ENCODE measurements at regions not wholly inside any gene's neighbourhood (a gene's known extent, or its start where the extent isn't known, plus 50 kb on each side); places are given as distances from the start of the nearest gene placed in this dataset.

- Mint-ChIP-seq H3K27ac (no peak overlapping the region), H3K27me3 (ENCODE audit: low read depth in 3 of 3) (peaks cover 0 to 1% (median 0%) of the 10 kb centered on the region in 3 donors), H3K36me3 (no peaks in the 10 kb centered on the region), H3K9me3 (peaks cover 0 to 3% (median 0%) of the 10 kb centered on the region in 7 donors), H3K4me3 (no peak overlapping the region), H3K4me1 (no peaks in the 10 kb centered on the region)
- Histone ChIP-seq H3K9me3 (replicated peaks in 1 of 2; ENCODE audit: control insufficient read depth in 1 of 2, insufficient read depth in 1 of 2, low read length in 2 of 2) (no peaks in the 10 kb centered on the region), H3K4me2 (replicated peaks; ENCODE audit: extremely low read depth, low read length, poor library complexity, severe bottlenecking) (no peak overlapping the region), H3K4me1 (ENCODE audit: control insufficient read depth in 1 of 2, insufficient read depth in 2 of 2, low read length in 2 of 2) (no peaks in the 10 kb centered on the region), H3K27ac (ENCODE audit: low read depth in 1 of 2, low read length in 2 of 2) (no peak overlapping the region), H3K36me3 (replicated peaks in 1 of 2; ENCODE audit: control insufficient read depth in 1 of 2, insufficient read depth in 2 of 2, low read length in 2 of 2) (no peaks in the 10 kb centered on the region), H3K27me3 (ENCODE audit: control insufficient read depth in 2 of 2, insufficient read depth in 2 of 2, low read length in 2 of 2) (no peaks in the 10 kb centered on the region), H3K79me2 (ENCODE audit: insufficient read depth, low read length) (no peaks in the 10 kb centered on the region), H4K20me1 (ENCODE audit: insufficient read depth, low read length) (no peaks in the 10 kb centered on the region), H3K4me3 (replicated peaks in 1 of 3; ENCODE audit: low read depth in 2 of 3, low read length in 3 of 3) (no peak overlapping the region), H3K9ac (ENCODE audit: insufficient read depth, low read length, poor library complexity, severe bottlenecking) (no peak overlapping the region), H2AFZ (ENCODE audit: insufficient read depth, low read depth, low read length, poor library complexity, severe bottlenecking) (no peak overlapping the region)
- TF ChIP-seq CTCF (IDR thresholded peaks at IDR 0.05), result no peak
- no CpG with 5 or more reads among the region's 4 CpGs for WGBS (ENCODE audit: insufficient coverage)
- no peak for DNase-seq
- intact Hi-C loops (cut with micrococcal nuclease), result no loop called here
Measured at GRCh38 chr2:167386694-167387093, 498.4 kb downstream of the XIRP2 start.

GRCh38 chr2:167383610-167384194 is 495.4 kb downstream of the XIRP2 start:
- H3K36me3 Mint-ChIP-seq, result no peaks in the 10 kb centered on the region
- H3K4me3 Mint-ChIP-seq, result no peak overlapping the region
- Histone ChIP-seq H3K9me3 (replicated peaks in 1 of 2; ENCODE audit: control insufficient read depth in 1 of 2, insufficient read depth in 1 of 2, low read length in 2 of 2) (peaks cover 4 to 5% of the 10 kb centered on the region in 2 donors), H3K9ac (ENCODE audit: insufficient read depth, low read length, poor library complexity, severe bottlenecking) (no peak overlapping the region), H3K4me3 (replicated peaks in 1 of 3; ENCODE audit: low read depth in 2 of 3, low read length in 3 of 3) (no peak overlapping the region), H3K4me2 (replicated peaks; ENCODE audit: extremely low read depth, low read length, poor library complexity, severe bottlenecking) (no peak overlapping the region), H2AFZ (ENCODE audit: insufficient read depth, low read depth, low read length, poor library complexity, severe bottlenecking) (no peak overlapping the region), H3K36me3 (replicated peaks in 1 of 2; ENCODE audit: control insufficient read depth in 1 of 2, insufficient read depth in 2 of 2, low read length in 2 of 2) (no peaks in the 10 kb centered on the region), H3K79me2 (ENCODE audit: insufficient read depth, low read length) (no peaks in the 10 kb centered on the region), H3K27ac (ENCODE audit: low read depth in 1 of 2, low read length in 2 of 2) (no peak overlapping the region), H3K27me3 (ENCODE audit: control insufficient read depth in 2 of 2, insufficient read depth in 2 of 2, low read length in 2 of 2) (no peaks in the 10 kb centered on the region), H3K4me1 (ENCODE audit: control insufficient read depth in 1 of 2, insufficient read depth in 2 of 2, low read length in 2 of 2) (no peaks in the 10 kb centered on the region), H4K20me1 (ENCODE audit: insufficient read depth, low read length) (no peaks in the 10 kb centered on the region)
- peaks cover 0 to 1% (median 0%) of the 10 kb centered on the region in 3 donors for H3K27me3 Mint-ChIP-seq (ENCODE audit: low read depth in 3 of 3)
- H3K27ac Mint-ChIP-seq, result no peak overlapping the region
- intact Hi-C loops (cut with micrococcal nuclease), result no loop called here
- DNase-seq, result no peak
- WGBS (ENCODE audit: insufficient coverage), result no CpG with 5 or more reads among the region's 8 CpGs
- peaks cover 0 to 7% (median 3%) of the 10 kb centered on the region in 7 donors for H3K9me3 Mint-ChIP-seq
- TF ChIP-seq CTCF (IDR thresholded peaks at IDR 0.05), result no peak
- H3K4me1 Mint-ChIP-seq, result no peaks in the 10 kb centered on the region

All from CD14-positive monocyte (primary cell).